ENCODE measurements at regions not wholly inside any gene's neighbourhood (a gene's known extent, or its start where the extent isn't known, plus 50 kb on each side); places are given as distances from the start of the nearest gene placed in this dataset.

DNA sequence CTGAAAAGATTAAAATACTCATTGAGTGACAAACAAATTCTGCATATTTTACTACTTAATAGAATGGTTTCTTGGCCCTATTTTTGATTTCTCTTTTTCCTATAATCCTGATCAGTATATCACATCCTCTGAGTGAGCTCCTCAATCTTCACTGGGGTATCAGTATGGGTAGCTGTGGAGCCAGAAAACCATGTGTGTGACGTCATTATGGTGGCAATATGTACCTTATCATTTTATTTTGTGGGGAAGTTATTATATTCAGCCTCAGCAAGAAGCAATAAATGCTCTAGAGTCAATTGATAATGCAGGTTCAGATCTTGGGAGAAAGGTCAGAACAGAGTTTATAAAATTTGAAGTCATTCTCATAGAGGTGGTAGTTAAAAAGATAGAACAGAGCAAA, 1135.7 kb upstream of the CADM2 start:
- TF ChIP-seq, protein P1, sequence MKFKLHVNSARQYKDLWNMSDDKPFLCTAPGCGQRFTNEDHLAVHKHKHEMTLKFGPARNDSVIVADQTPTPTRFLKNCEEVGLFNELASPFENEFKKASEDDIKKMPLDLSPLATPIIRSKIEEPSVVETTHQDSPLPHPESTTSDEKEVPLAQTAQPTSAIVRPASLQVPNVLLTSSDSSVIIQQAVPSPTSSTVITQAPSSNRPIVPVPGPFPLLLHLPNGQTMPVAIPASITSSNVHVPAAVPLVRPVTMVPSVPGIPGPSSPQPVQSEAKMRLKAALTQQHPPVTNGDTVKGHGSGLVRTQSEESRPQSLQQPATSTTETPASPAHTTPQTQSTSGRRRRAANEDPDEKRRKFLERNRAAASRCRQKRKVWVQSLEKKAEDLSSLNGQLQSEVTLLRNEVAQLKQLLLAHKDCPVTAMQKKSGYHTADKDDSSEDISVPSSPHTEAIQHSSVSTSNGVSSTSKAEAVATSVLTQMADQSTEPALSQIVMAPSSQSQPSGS (IDR thresholded peaks at IDR 0.05; ENCODE audit: low read length), result no peak
- TF ChIP-seq, protein P2, sequence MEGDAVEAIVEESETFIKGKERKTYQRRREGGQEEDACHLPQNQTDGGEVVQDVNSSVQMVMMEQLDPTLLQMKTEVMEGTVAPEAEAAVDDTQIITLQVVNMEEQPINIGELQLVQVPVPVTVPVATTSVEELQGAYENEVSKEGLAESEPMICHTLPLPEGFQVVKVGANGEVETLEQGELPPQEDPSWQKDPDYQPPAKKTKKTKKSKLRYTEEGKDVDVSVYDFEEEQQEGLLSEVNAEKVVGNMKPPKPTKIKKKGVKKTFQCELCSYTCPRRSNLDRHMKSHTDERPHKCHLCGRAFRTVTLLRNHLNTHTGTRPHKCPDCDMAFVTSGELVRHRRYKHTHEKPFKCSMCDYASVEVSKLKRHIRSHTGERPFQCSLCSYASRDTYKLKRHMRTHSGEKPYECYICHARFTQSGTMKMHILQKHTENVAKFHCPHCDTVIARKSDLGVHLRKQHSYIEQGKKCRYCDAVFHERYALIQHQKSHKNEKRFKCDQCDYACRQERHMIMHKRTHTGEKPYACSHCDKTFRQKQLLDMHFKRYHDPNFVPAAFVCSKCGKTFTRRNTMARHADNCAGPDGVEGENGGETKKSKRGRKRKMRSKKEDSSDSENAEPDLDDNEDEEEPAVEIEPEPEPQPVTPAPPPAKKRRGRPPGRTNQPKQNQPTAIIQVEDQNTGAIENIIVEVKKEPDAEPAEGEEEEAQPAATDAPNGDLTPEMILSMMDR (IDR thresholded peaks at IDR 0.05 in 2 of 3, conservative IDR thresholded peaks at IDR 0.05 in 1 of 3; ENCODE audit: control insufficient read depth in 2 of 3, extremely low read depth in 1 of 3, insufficient read depth in 1 of 3, low read depth in 3 of 3, low read length in 3 of 3), result no peak
- TF ChIP-seq YY1 (IDR thresholded peaks at IDR 0.05; ENCODE audit: low read depth, low read length), result no peak
- no peak for TF ChIP-seq CBX5 (IDR thresholded peaks at IDR 0.05; ENCODE audit: low read depth)
- TF ChIP-seq, protein P3, sequence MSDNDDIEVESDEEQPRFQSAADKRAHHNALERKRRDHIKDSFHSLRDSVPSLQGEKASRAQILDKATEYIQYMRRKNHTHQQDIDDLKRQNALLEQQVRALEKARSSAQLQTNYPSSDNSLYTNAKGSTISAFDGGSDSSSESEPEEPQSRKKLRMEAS (IDR thresholded peaks at IDR 0.05; ENCODE audit: low read depth, low read length), result no peak
- no peak for TF ChIP-seq CREB1 (IDR thresholded peaks at IDR 0.05; ENCODE audit: low read depth)
- no peak for TF ChIP-seq CEBPB (IDR thresholded peaks at IDR 0.05; ENCODE audit: borderline replicate concordance in 1 of 2, low read depth in 2 of 2, low read length in 2 of 2)
- TF ChIP-seq HDGF (IDR thresholded peaks at IDR 0.05), result no peak
- TF ChIP-seq, protein P4, sequence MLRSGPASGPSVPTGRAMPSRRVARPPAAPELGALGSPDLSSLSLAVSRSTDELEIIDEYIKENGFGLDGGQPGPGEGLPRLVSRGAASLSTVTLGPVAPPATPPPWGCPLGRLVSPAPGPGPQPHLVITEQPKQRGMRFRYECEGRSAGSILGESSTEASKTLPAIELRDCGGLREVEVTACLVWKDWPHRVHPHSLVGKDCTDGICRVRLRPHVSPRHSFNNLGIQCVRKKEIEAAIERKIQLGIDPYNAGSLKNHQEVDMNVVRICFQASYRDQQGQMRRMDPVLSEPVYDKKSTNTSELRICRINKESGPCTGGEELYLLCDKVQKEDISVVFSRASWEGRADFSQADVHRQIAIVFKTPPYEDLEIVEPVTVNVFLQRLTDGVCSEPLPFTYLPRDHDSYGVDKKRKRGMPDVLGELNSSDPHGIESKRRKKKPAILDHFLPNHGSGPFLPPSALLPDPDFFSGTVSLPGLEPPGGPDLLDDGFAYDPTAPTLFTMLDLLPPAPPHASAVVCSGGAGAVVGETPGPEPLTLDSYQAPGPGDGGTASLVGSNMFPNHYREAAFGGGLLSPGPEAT (IDR thresholded peaks at IDR 0.05; ENCODE audit: low read depth), result no peak

Data from GM12878 (cell line).